Superior temporal gyrus (tissue), 1 donor: ENCODE measurements at regions not wholly inside any gene's neighbourhood (a gene's known extent, or its start where the extent isn't known, plus 50 kb on each side); places are given as distances from the start of the nearest gene placed in this dataset.
"Not testable (repeated sequence)": the region's sequence is repeated elsewhere in the genome, so short reads cannot be mapped to it uniquely, and the experiment has no call there.

ENCODE experiments used
- DNase-seq: peaks from one replicate; pipeline ENCODE4 v3.0.0-alpha.2; 2016; ENCODE audit errors: extremely low spot score

- not testable (repeated sequence) for DNase-seq
Measured at GRCh38 chr2:87349006-87349405, 327.4 kb upstream of the PLGLB1 start.

- not testable (repeated sequence) for DNase-seq
Measured at GRCh38 chr2:87352178-87352934, 330.7 kb upstream of the PLGLB1 start.

DNA sequence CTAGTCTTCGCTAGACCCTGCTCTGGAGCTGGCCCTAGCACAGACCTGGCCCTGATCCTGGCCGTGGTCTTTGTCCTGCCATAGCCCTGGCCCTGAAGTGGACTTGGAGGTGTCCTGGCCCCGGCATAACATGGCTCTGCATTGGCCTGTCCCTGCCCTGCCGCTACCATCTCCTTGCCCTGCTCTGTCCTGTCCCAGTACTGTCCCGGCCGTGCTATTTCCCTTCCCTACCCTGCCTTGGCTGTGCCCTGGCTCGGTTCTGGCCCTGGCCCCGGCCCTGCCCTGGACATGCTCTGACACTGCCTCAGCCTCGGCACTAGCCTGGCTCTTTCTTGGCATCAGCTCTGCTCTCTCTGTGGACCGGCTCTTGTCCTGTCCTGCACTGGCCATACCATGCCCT, 331.8 kb upstream of the PLGLB1 start:
- DNase-seq: not testable (repeated sequence)

DNA sequence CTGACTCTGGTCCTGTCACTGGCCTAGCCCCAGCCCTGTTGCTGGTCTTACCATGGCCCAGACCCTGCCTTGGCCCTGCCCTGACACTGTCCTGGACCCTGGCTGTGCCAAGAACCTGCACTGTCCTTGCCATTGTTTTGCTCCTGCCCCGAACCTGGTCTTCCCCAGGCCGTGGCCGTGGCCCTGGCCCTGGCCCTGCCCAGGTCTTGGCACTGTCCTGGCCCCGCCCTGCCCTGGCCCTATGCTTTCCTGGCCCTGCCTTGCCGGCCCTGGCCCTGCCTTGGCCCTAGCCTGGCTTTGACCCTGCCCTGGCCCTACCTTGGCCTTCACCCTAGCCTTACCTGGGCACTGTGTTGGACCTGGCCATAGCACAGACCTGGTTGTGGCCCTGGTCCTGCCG, 332.5 kb upstream of the PLGLB1 start:
- DNase-seq: not testable (repeated sequence)

- not testable (repeated sequence) for DNase-seq
Measured at GRCh38 chr2:87360250-87360649, 338.6 kb upstream of the PLGLB1 start.

DNA sequence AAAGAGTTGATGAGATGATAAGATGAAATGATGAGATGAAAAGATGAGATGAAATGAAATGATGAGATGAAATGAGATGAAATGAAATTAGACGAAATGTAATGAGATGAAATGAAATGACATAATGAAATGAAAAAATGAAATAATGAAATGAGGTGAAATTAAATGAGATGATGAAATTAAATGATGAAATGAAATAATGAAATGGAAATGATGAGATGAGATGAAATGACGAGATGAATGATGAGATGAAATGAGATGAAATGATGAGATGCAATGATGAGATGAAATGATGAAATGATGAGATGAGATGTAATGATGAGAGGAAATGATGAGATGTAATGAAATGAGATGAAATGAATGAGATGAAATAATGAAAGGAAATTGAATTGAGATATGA, 339.3 kb upstream of the PLGLB1 start:
- not testable (repeated sequence) for DNase-seq

- DNase-seq: not testable (repeated sequence)
Measured at GRCh38 chr2:87361805-87362204, 340.2 kb upstream of the PLGLB1 start.

DNA sequence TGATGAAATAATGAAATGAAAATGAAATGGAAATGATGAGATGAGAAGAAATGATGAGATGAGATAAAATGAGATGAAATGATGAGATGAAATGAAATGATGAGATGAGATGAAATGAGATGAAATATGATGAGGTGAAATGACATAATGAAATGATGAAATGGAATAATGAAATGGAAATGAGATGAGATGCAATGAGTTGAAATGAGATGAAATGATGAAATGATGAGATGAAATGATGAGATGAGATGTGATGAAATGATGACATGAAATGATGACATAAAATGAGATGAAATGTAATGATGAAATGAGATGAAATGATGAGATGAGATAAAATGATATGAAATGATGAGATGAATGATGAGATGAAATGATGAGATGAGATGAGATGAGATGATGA, 342.7 kb upstream of the PLGLB1 start:
- DNase-seq: not testable (repeated sequence)

GRCh38 chr2:87365038-87365437, 343.4 kb upstream of the PLGLB1 start:
- DNase-seq: not testable (repeated sequence)

GRCh38 chr2:87386063-87386560, 361.8 kb upstream of the PLGLB2 start:
- not testable (repeated sequence) for DNase-seq

GRCh38 chr2:87395784-87396183, 352.1 kb upstream of the PLGLB2 start:
- DNase-seq: not testable (repeated sequence)

GRCh38 chr2:87396551-87397265, 351.2 kb upstream of the PLGLB2 start:
- DNase-seq: not testable (repeated sequence)

GRCh38 chr2:87397276-87398065, 350.4 kb upstream of the PLGLB2 start:
- not testable (repeated sequence) for DNase-seq

GRCh38 chr2:87398567-87399305, 349.2 kb upstream of the PLGLB2 start:
- not testable (repeated sequence) for DNase-seq

DNA sequence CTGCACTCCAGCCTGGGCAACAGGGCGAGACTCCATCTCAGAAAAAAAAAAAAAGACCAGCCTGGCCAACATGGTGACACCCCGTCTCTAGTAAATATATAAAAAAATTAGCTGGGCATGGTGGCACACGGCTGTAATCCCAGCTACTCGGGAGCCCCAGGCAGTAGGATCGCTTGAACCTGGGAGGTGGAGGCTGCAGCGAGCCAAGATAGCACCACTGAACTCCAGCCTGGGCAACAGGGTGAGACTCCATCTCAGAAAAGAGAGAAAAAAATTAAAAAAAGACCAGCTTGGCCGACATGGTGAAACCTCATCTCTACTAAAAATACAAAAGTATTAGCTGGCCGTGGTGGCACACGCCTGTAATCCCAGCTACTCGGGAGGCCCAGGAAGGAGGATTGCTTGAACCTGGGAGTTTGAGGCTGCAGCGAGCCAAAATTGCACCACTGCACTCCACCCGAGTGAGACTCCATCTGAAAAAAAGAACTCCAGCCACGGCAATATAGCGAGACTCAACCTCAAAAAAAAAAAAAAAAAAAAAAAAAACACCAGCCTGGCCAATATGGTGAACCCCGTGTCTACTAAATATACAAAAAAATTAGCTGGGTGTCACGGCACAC, 346.1 kb upstream of the PLGLB2 start:
- DNase-seq: no peak

GRCh38 chr2:87403893-87404175, 344.1 kb upstream of the PLGLB2 start:
- DNase-seq: no peak

DNA sequence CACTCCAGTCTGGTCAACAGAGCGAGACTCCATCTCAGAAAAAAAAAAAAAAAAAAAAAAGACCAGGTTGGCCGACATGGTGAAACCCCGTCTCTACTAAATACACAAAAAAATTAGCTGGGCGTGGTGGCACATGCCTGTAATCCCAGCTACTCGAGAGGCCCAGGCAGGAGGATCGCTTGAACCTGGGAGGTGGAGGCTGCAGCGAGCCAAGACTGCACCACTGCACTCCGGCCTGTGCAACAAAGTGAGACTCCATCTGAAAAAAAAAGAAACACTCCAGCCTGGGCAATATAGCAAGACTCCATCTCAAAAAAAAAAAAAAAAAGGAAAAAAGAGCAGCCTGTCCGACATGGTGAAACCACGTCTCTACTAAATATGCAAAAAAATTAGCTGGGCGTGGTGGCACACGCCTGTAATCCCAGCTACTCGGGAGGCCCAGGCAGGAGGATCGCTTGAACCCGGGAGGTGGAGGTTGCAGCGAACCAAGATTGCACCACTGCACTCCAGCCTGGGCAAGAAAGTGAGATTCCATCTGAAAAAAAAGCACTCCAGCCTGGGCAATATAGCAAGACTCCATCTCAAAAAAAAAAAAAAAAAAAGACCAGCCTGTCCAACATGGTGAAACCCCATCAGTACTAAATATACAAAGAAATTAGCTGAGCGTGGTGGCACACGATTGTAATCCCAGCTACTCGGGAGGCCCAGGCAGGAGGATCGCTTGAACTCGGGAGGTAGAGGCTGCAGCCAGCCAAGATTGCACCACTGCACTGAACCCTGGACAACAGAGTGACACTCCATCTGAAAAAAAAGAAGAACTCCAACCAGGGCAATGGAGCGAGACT, 343.3 kb upstream of the PLGLB2 start:
- DNase-seq: not testable (repeated sequence)

DNA sequence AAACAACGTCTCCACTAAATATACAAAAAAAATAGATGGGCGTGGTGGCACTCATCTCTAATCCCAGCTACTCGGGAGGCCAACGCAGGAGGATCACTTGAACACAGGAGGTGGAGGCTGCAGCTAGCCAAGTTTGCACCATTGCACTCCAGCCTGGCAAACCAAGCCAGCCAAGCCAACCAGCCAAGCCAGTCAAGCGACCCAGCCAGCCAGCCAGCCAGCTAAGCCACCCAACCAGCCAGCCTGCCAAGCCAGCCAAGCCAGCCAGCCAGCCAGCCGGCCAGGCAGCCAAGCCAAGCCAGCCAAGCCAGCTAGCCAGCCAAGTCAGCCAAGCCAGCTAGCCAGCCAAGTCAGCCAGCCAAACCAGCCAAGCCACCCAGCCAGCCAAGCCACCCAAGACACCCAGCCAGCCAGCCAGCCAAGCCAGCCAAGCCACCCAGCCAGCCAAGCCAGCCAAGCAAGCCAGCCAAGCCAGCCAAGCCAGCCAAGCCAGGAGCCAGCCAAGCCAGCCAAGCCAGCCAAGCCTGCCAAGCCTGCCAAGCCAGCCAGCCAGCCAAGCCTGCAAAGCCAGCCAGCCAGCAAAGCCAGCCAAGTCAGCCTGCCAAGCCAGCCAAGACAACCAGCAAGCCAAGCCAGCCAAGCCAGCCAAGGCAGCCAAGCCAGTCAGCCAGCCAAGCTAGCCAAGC, 342.2 kb upstream of the PLGLB2 start:
- DNase-seq: not testable (repeated sequence)

- not testable (repeated sequence) for DNase-seq
Measured at GRCh38 chr2:87406406-87407175, 341.3 kb upstream of the PLGLB2 start.
